Colonic mucosa (tissue), 4 donors: ENCODE measurements at regions not wholly inside any gene's neighbourhood (a gene's known extent, or its start where the extent isn't known, plus 50 kb on each side); places are given as distances from the start of the nearest gene placed in this dataset.

ENCODE experiments used
- DNase-seq: peaks from one replicate; pipeline ENCODE4 v3.0.0-alpha.2; 2020
- H3K27ac ChIP-seq: fragments of 200-600 bp; one replicate; pipeline ENCODE4 v1.8.0; 2021
- H3K27me3 ChIP-seq: fragments of 200-600 bp; one replicate; pipeline ENCODE4 v1.8.0; 2021
- H3K36me3 ChIP-seq: fragments of 200-600 bp; one replicate; pipeline ENCODE4 v1.8.0; 2021
- H3K4me1 ChIP-seq: fragments of 200-600 bp; one replicate; pipeline ENCODE4 v1.8.0; 2021; ENCODE audit warnings: mild to moderate bottlenecking
- H3K4me3 ChIP-seq: fragments of 200-600 bp; one replicate; pipeline ENCODE4 v1.8.0; 2021
- H3K9ac ChIP-seq, 2 donors: one replicate each; pipeline ENCODE4 v1.7.0; 2013; ENCODE audit warnings: control low read depth in 2 of 2, low read depth in 2 of 2, low read length in 2 of 2
- H3K9me3 ChIP-seq: fragments of 200-600 bp; one replicate; pipeline ENCODE4 v1.8.0; 2021
- CTCF ChIP-seq: fragments of 200-600 bp; IDR thresholded peaks from one replicate; pipeline ENCODE4 v1.8.0; 2022; ENCODE audit warnings: antibody characterized with exemption, mild to moderate bottlenecking
- intact Hi-C: fragments of 100-400 bp; cut with DNase I; formaldehyde crosslinking; loops from one replicate; pipeline ENCODE4 v1.14.1; 2022
- donor health status: healthy.
- donor health status: DM: no; HTN: no; CAD: no.
- donor health status: DM: no; HTN: no; CAD: no.

GRCh38 chr3:1727242-1727641 is 371.4 kb upstream of the CNTN4 start:
- H3K36me3 ChIP-seq = no peaks in the 10 kb centered on the region
- TF ChIP-seq CTCF = no peak

GRCh38 chr3:1728510-1728909 is 370.2 kb upstream of the CNTN4 start:
- no peak overlapping the region for H3K27ac ChIP-seq
- H3K36me3 ChIP-seq = no peaks in the 10 kb centered on the region
- no peaks in the 10 kb centered on the region for H3K27me3 ChIP-seq
- intact Hi-C loops = no loop called here
- no peak overlapping the region for H3K4me3 ChIP-seq
- H3K9me3 ChIP-seq = no peaks in the 10 kb centered on the region
- H3K9ac ChIP-seq = no peak overlapping the region
- no peaks in the 10 kb centered on the region for H3K4me1 ChIP-seq
- no peak for TF ChIP-seq CTCF
- no peak for DNase-seq

More at GRCh38 chr3:1727242-1727641, 371.4 kb upstream of the CNTN4 start:
- Histone ChIP-seq H3K27ac (no peak overlapping the region), H3K27me3 (no peaks in the 10 kb centered on the region), H3K9ac (no peak overlapping the region), H3K9me3 (no peaks in the 10 kb centered on the region), H3K4me3 (no peak overlapping the region), H3K4me1 (no peaks in the 10 kb centered on the region)
- intact Hi-C loops = no loop called here
- DNase-seq = no peak

- no peak for TF ChIP-seq CTCF
- H3K9me3 ChIP-seq = no peaks in the 10 kb centered on the region
- H3K27ac ChIP-seq = no peak overlapping the region
- no peaks in the 10 kb centered on the region for H3K4me1 ChIP-seq
- no peak overlapping the region for H3K4me3 ChIP-seq
- no peaks in the 10 kb centered on the region for H3K36me3 ChIP-seq
- no peak overlapping the region for H3K9ac ChIP-seq
- DNase-seq = no peak
- no peaks in the 10 kb centered on the region for H3K27me3 ChIP-seq
- intact Hi-C loops = no loop called here
Measured at GRCh38 chr3:1734494-1735122, 364.1 kb upstream of the CNTN4 start.

- H3K9me3 ChIP-seq = no peaks in the 10 kb centered on the region
- H3K4me1 ChIP-seq = no peaks in the 10 kb centered on the region
- no peak for TF ChIP-seq CTCF
- intact Hi-C loops = no loop called here
- H3K9ac ChIP-seq = no peak overlapping the region
- DNase-seq = no peak
- H3K36me3 ChIP-seq = no peaks in the 10 kb centered on the region
- H3K27ac ChIP-seq = no peak overlapping the region
- H3K27me3 ChIP-seq = no peaks in the 10 kb centered on the region
- H3K4me3 ChIP-seq = no peak overlapping the region
Measured at GRCh38 chr3:1752205-1752604, 346.5 kb upstream of the CNTN4 start.

- no peak overlapping the region for H3K27ac ChIP-seq
- no peak overlapping the region for H3K4me3 ChIP-seq
- no peaks in the 10 kb centered on the region for H3K4me1 ChIP-seq
- no peaks in the 10 kb centered on the region for H3K9me3 ChIP-seq
- no peaks in the 10 kb centered on the region for H3K27me3 ChIP-seq
- H3K9ac ChIP-seq = no peak overlapping the region
- intact Hi-C loops = no loop called here
- H3K36me3 ChIP-seq = no peaks in the 10 kb centered on the region
- TF ChIP-seq CTCF = no peak
- no peak for DNase-seq
Measured at GRCh38 chr3:1766384-1766783, 332.3 kb upstream of the CNTN4 start.
